ENCODE measurements at regions not wholly inside any gene's neighbourhood (a gene's known extent, or its start where the extent isn't known, plus 50 kb on each side); places are given as distances from the start of the nearest gene placed in this dataset.

DNA sequence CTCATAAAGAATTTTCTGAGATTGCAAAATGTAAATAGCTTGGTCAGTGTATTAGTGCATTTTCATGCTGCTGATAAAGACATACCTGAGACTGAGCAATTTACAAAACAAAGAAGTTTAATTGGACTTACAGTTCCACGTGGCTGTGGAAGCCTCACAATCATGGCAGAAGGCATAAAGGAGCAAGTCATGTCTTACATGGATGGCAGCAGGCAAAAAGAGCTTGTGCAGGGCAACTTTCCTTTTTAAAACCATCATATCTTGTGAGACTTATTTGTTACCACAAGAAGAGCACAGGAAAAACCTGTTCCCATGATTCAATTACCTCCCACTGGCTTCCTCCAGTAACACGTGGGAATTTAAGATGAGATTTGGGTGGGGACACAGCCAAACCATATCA is 112.7 kb upstream of the HDDC2 start:
- H3K9me2 ChIP-seq (replicated peaks; ENCODE audit: low read length) = no peaks in the 10 kb centered on the region
- H3K9me3 ChIP-seq (ENCODE audit: low read length) = no peaks in the 10 kb centered on the region
- intact Hi-C loops (cut with micrococcal nuclease) = no loop called here
- H2AFZ ChIP-seq (ENCODE audit: low read length) = no peak overlapping the region
- H3K27ac ChIP-seq (ENCODE audit: low read length) = no peak overlapping the region
- H3K27me3 ChIP-seq (ENCODE audit: low read length) = 0 out of 2 replicates have a peak, but pooled peaks cover 8% of the 10 kb centered on the region
- no peaks in the 10 kb centered on the region for H3K36me3 ChIP-seq (ENCODE audit: low read depth, low read length)
- ChIA-PET POLR2A (ENCODE audit: unreplicated experiment) (no interaction called here), CTCF (interaction anchor here (0.6 kb wide), 1 partner anchor 71 kb away, joined by 4 read pairs; no protein-coding TSS in a partner anchor)
- H3K9ac ChIP-seq (ENCODE audit: low read length) = no peak overlapping the region
- H3K4me1 ChIP-seq (ENCODE audit: insufficient read depth, low read length) = no peaks in the 10 kb centered on the region
- H3F3A ChIP-seq (ENCODE audit: low read length, unreplicated experiment) = no peaks in the 10 kb centered on the region
- DNase-seq = no peak
- no peak for TF ChIP-seq EZH2phosphoT487 (IDR thresholded peaks at IDR 0.05; ENCODE audit: borderline replicate concordance, low read length)
- no peaks in the 10 kb centered on the region for H3K79me2 ChIP-seq (ENCODE audit: low read length)
- no peak for ATAC-seq
- no TSS peak for BruUV-seq (replicated peaks)
- no peaks in the 10 kb centered on the region for H4K20me1 ChIP-seq (ENCODE audit: low read length)
- no peak overlapping the region for H3K4me2 ChIP-seq (ENCODE audit: low read length)
- H3K4me3 ChIP-seq (ENCODE audit: low read length) = no peak overlapping the region

DNA sequence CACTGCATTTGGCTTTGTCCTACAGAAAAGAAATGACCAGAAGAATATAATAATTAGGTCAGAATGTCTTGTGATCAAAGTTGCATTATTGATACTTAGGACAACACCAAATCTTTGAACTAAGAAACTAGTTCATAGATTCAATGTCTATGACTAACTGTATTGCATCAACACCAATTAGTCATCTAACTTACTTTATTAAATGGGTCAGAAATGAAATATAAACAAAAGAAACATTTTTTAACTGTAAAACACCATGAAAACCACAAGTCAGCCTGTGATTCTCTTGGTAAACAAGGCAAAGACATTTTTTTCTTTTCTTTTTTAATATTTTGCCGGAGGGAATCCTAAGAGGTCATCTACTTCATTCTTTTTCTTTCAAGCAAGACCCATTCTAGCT is 114.1 kb upstream of the HDDC2 start:
- CTCF ChIA-PET = no interaction called here
- H4K20me1 ChIP-seq (ENCODE audit: low read length) = no peaks in the 10 kb centered on the region
- H3K27ac ChIP-seq (ENCODE audit: low read length) = no peak overlapping the region
- no peaks in the 10 kb centered on the region for H3K4me1 ChIP-seq (ENCODE audit: insufficient read depth, low read length)
- no peaks in the 10 kb centered on the region for H3F3A ChIP-seq (ENCODE audit: low read length, unreplicated experiment)
- no peaks in the 10 kb centered on the region for H3K9me2 ChIP-seq (replicated peaks; ENCODE audit: low read length)
- POLR2A ChIA-PET (ENCODE audit: unreplicated experiment) = no interaction called here
- TF ChIP-seq EZH2 (IDR thresholded peaks at IDR 0.05; ENCODE audit: low read length, unreplicated experiment) (no peak), EZH2phosphoT487 (IDR thresholded peaks at IDR 0.05; ENCODE audit: borderline replicate concordance, low read length) (no peak)
- TF ChIP-seq, protein P1, sequence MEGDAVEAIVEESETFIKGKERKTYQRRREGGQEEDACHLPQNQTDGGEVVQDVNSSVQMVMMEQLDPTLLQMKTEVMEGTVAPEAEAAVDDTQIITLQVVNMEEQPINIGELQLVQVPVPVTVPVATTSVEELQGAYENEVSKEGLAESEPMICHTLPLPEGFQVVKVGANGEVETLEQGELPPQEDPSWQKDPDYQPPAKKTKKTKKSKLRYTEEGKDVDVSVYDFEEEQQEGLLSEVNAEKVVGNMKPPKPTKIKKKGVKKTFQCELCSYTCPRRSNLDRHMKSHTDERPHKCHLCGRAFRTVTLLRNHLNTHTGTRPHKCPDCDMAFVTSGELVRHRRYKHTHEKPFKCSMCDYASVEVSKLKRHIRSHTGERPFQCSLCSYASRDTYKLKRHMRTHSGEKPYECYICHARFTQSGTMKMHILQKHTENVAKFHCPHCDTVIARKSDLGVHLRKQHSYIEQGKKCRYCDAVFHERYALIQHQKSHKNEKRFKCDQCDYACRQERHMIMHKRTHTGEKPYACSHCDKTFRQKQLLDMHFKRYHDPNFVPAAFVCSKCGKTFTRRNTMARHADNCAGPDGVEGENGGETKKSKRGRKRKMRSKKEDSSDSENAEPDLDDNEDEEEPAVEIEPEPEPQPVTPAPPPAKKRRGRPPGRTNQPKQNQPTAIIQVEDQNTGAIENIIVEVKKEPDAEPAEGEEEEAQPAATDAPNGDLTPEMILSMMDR (conservative IDR thresholded peaks at IDR 0.05; ENCODE audit: low read depth, low read length) = no peak
- no peak overlapping the region for H3K4me3 ChIP-seq (ENCODE audit: low read length)
- no peaks in the 10 kb centered on the region for H3K36me3 ChIP-seq (ENCODE audit: low read depth, low read length)
- DNase-seq (peak; percentile 8), ATAC-seq (no peak)
- no peak overlapping the region for H3K9ac ChIP-seq (ENCODE audit: low read length)
- no peaks in the 10 kb centered on the region for H3K79me2 ChIP-seq (ENCODE audit: low read length)
- H3K4me2 ChIP-seq (ENCODE audit: low read length) = no peak overlapping the region
- 0 out of 2 replicates have a peak, but pooled peaks cover 8% of the 10 kb centered on the region for H3K27me3 ChIP-seq (ENCODE audit: low read length)
- intact Hi-C loops (cut with micrococcal nuclease) = no loop called here
- H2AFZ ChIP-seq (ENCODE audit: low read length) = no peak overlapping the region
- no peaks in the 10 kb centered on the region for H3K9me3 ChIP-seq (ENCODE audit: low read length)
- BruUV-seq (replicated peaks) = no TSS peak

DNA sequence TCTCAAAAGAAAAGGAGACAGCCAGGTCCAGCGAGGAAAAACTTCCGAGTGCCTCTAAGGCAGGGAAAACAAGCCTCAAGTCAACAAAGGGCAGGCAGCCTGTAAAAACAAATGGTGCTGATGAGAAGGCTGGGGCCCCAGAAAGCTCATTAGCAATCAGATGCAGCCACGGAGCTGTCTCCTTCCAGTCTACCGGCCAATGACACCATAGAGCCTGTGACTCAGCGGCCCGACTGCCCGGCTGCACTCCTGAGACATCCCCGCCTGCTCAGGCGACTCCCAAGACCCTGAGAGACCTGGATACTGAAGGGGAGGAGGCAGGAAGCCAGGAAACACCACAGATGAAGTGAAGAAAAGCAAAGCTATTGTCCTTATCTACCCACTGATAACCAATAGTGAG is 120.1 kb upstream of the HDDC2 start:
- Histone ChIP-seq H4K20me1 (ENCODE audit: low read length) (no peaks in the 10 kb centered on the region), H3K27ac (ENCODE audit: low read length) (no peak overlapping the region), H3K9me2 (replicated peaks; ENCODE audit: low read length) (no peaks in the 10 kb centered on the region), H3K4me1 (ENCODE audit: insufficient read depth, low read length) (no peaks in the 10 kb centered on the region), H3K4me2 (ENCODE audit: low read length) (no peak overlapping the region), H3K9me3 (ENCODE audit: low read length) (no peaks in the 10 kb centered on the region), H3K79me2 (ENCODE audit: low read length) (no peaks in the 10 kb centered on the region), H3K36me3 (ENCODE audit: low read depth, low read length) (no peaks in the 10 kb centered on the region), H3K27me3 (ENCODE audit: low read length) (0 out of 2 replicates have a peak, but pooled peaks cover 9% of the 10 kb centered on the region), H3F3A (ENCODE audit: low read length, unreplicated experiment) (no peaks in the 10 kb centered on the region), H3K4me3 (ENCODE audit: low read length) (no peak overlapping the region), H2AFZ (ENCODE audit: low read length) (no peak overlapping the region), H3K9ac (ENCODE audit: low read length) (no peak overlapping the region)
- BruUV-seq (replicated peaks) = no TSS peak
- intact Hi-C loops (cut with micrococcal nuclease) = no loop called here
- no peak for DNase-seq
- CTCF ChIA-PET = no interaction called here
- TF ChIP-seq EZH2 (IDR thresholded peaks at IDR 0.05; ENCODE audit: low read length, unreplicated experiment) (no peak), EZH2phosphoT487 (IDR thresholded peaks at IDR 0.05; ENCODE audit: borderline replicate concordance, low read length) (no peak)
- TF ChIP-seq, protein P1 (conservative IDR thresholded peaks at IDR 0.05; ENCODE audit: low read depth, low read length) = no peak
- POLR2A ChIA-PET (ENCODE audit: unreplicated experiment) = no interaction called here
- ATAC-seq = no peak

Measured in PC-3 (cell line).